ENCODE measurements at regions not wholly inside any gene's neighbourhood (a gene's known extent, or its start where the extent isn't known, plus 50 kb on each side); places are given as distances from the start of the nearest gene placed in this dataset.
"Not testable (repeated sequence)": the region's sequence is repeated elsewhere in the genome, so short reads cannot be mapped to it uniquely, and the experiment has no call there.

DNA sequence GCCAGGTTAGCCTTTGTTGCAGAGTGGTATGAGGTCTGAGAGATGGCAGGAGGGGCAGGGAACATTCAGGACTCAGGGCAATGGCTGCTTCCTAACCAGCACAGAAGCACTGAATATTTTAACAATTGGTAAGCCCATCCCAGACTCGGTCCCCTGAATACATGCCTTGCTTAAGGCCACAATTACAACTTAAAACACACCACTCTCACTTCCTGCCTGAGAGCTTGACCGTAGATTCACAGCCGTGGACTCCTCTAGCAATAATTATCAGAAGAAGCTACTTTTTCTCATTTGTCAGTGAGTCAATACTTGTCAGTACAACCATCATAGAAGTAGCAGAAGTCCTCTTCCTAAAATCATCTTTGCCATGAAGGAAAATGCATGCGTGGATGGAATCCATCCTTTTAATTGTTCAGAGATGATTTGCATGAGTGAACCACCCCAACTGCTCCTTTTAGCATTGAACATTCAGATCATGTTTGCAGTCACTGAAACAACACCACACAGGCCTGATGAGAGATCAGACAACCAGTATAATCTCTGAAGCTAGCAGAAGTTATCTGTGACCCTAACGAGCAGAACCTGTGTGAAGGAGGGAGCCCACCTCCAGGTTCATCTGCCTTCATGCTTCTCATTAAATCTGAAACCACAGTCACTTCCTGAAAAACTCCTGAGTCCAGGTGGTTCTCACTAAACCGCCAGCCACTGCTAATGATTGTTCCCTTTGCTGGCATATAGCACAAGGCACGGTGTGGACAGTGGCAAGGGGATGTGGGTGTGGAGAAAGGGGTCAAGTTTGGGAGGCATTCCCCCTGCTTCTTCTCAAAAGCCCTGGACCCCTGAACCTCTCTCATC is 333.9 kb upstream of the CNR1 start:
- Histone ChIP-seq H3K4me3 (IDR thresholded peaks at IDR 0.05; ENCODE audit: insufficient read depth, low read depth, low read length) (no peak overlapping the region), H3K4me2 (no peak overlapping the region), H2AFZ (ENCODE audit: low read depth) (no peak overlapping the region), H4K20me1 (ENCODE audit: insufficient read depth) (no peaks in the 10 kb centered on the region), H3K79me2 (ENCODE audit: insufficient read depth, low read depth) (no peaks in the 10 kb centered on the region), H3K36me3 (ENCODE audit: insufficient read depth) (no peaks in the 10 kb centered on the region), H3K27me3 (ENCODE audit: insufficient read depth, low read depth) (no peaks in the 10 kb centered on the region), H3K9ac (no peak overlapping the region), H3K4me1 (ENCODE audit: low read depth, poor library complexity, severe bottlenecking) (no peaks in the 10 kb centered on the region), H3K27ac (no peak overlapping the region)
- TF ChIP-seq, protein P1, sequence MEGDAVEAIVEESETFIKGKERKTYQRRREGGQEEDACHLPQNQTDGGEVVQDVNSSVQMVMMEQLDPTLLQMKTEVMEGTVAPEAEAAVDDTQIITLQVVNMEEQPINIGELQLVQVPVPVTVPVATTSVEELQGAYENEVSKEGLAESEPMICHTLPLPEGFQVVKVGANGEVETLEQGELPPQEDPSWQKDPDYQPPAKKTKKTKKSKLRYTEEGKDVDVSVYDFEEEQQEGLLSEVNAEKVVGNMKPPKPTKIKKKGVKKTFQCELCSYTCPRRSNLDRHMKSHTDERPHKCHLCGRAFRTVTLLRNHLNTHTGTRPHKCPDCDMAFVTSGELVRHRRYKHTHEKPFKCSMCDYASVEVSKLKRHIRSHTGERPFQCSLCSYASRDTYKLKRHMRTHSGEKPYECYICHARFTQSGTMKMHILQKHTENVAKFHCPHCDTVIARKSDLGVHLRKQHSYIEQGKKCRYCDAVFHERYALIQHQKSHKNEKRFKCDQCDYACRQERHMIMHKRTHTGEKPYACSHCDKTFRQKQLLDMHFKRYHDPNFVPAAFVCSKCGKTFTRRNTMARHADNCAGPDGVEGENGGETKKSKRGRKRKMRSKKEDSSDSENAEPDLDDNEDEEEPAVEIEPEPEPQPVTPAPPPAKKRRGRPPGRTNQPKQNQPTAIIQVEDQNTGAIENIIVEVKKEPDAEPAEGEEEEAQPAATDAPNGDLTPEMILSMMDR (conservative IDR thresholded peaks at IDR 0.05; ENCODE audit: low read depth, low read length), result no peak

DNA sequence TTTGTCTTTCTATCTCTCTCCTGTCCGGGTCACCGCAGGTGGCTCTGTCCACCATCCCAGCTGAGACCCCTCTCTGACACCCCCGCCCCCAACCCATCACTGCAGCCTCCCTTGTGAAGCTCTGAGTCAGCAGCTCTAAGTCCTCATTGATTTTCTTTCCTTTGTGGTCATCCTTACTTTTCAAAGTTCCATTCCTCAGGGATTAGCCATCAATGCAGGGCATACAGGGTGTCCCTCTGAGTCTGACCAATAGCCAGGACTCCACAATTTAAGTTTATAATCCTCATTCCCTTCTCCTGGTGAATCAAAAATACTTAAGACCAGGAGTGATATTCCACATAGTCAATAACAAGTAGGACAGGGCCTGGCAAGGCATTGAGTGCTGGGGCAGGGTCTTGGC is 333.3 kb upstream of the CNR1 start:
- H3K36me3 ChIP-seq (ENCODE audit: insufficient read depth), result no peaks in the 10 kb centered on the region
- TF ChIP-seq, protein P1 (conservative IDR thresholded peaks at IDR 0.05; ENCODE audit: low read depth, low read length), result no peak
- no peaks in the 10 kb centered on the region for H4K20me1 ChIP-seq (ENCODE audit: insufficient read depth)
- H3K79me2 ChIP-seq (ENCODE audit: insufficient read depth, low read depth), result no peaks in the 10 kb centered on the region
- H3K4me2 ChIP-seq, result no peak overlapping the region
- H3K4me3 ChIP-seq (IDR thresholded peaks at IDR 0.05; ENCODE audit: insufficient read depth, low read depth, low read length), result no peak overlapping the region
- no peaks in the 10 kb centered on the region for H3K27me3 ChIP-seq (ENCODE audit: insufficient read depth, low read depth)
- no peak overlapping the region for H3K27ac ChIP-seq
- no peak overlapping the region for H3K9ac ChIP-seq
- no peak overlapping the region for H2AFZ ChIP-seq (ENCODE audit: low read depth)
- H3K4me1 ChIP-seq (ENCODE audit: low read depth, poor library complexity, severe bottlenecking), result peaks cover 2% of the 10 kb centered on the region

DNA sequence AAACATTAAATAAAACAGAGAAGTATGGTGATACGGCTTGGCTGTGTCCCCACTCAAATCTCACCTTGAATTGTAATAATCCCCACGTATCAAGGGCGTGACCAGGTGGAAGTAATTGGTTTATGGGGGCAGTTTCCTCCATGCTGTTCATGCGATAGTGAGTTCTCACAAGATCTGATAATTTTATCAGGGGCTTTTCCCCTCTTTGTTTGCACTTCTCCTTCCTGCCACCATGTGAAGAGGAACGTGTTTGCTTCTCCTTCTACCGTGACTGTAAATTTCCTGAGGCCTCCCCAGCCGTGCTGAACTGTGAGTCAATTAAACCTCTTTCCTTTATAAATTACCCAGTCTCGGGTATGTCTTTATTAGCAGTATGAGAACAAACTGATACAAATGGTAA is 331.3 kb upstream of the CNR1 start:
- H3K27ac ChIP-seq; H3K36me3 ChIP-seq (ENCODE audit: insufficient read depth); H3K4me2 ChIP-seq; H3K79me2 ChIP-seq (ENCODE audit: insufficient read depth, low read depth); H2AFZ ChIP-seq (ENCODE audit: low read depth); H3K27me3 ChIP-seq (ENCODE audit: insufficient read depth, low read depth); H3K4me3 ChIP-seq (IDR thresholded peaks at IDR 0.05; ENCODE audit: insufficient read depth, low read depth, low read length); H3K9ac ChIP-seq; H4K20me1 ChIP-seq (ENCODE audit: insufficient read depth): not testable (repeated sequence)
- H3K4me1 ChIP-seq (ENCODE audit: low read depth, poor library complexity, severe bottlenecking), result peaks cover 10% of the 10 kb centered on the region

DNA sequence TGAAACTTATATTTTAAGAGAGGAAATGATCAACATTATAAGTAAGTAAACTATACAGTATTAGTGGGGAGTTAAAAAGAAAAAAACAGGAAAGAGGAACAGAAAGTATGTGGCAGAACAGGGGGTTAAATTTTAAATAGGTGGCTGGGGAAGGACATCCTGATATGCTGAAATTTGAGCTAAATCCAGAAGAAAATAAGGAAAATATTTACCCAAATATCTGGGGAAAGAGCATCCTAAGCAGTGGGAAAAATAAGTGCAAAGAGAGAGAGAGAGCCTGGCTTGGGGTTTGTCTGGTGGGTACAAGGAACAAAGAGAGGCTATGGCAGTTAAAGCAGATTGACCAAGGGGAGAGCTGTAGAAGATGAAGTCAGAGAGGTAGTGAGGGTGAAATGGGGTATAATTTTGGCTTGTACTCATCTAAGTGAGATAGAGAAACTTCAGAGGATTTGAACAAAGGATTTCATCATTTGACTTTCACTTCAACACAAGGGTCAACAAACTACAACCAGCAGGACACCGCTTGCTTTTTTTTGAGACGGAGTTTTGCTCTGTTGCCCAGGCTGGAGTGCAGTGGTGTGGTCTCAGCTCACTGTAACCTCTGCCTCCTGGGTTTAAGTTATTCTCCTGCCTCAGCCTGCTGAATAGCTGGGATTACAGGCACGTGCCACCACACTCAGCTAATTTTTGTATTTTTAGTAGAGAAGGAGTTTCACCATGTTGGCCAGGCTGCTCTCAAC is 328.4 kb upstream of the CNR1 start:
- Histone ChIP-seq H3K9ac (no peak overlapping the region), H3K36me3 (ENCODE audit: insufficient read depth) (no peaks in the 10 kb centered on the region), H3K4me1 (ENCODE audit: low read depth, poor library complexity, severe bottlenecking) (peaks cover 10% of the 10 kb centered on the region), H2AFZ (ENCODE audit: low read depth) (no peak overlapping the region), H3K27ac (no peak overlapping the region), H4K20me1 (ENCODE audit: insufficient read depth) (no peaks in the 10 kb centered on the region), H3K79me2 (ENCODE audit: insufficient read depth, low read depth) (no peaks in the 10 kb centered on the region), H3K27me3 (ENCODE audit: insufficient read depth, low read depth) (no peaks in the 10 kb centered on the region), H3K4me3 (IDR thresholded peaks at IDR 0.05; ENCODE audit: insufficient read depth, low read depth, low read length) (no peak overlapping the region), H3K4me2 (no peak overlapping the region)
- TF ChIP-seq, protein P1 (conservative IDR thresholded peaks at IDR 0.05; ENCODE audit: low read depth, low read length), result no peak

DNA sequence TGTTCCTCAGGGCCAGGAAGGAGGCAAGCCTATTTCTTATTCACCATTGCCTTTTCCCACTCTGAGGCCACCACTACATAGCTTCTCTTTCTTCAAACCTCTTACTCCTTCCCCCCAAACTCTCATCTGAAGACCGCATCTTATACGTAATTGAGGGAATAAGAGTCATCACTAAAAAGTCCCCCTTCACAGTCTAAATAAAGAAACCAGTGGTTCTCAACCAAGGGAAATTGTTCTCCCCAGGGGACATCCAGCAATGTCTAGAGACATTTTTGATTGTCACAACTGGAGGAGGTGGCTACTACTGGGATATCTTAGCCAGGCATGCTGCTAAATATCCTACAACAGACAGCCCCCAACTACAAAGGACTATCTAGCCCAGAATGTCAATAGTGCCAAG is 327.6 kb upstream of the CNR1 start:
- no peaks in the 10 kb centered on the region for H3K79me2 ChIP-seq (ENCODE audit: insufficient read depth, low read depth)
- H3K9ac ChIP-seq, result no peak overlapping the region
- TF ChIP-seq, protein P1 (conservative IDR thresholded peaks at IDR 0.05; ENCODE audit: low read depth, low read length), result no peak
- H3K4me2 ChIP-seq, result no peak overlapping the region
- H3K4me1 ChIP-seq (ENCODE audit: low read depth, poor library complexity, severe bottlenecking), result peaks cover 10% of the 10 kb centered on the region
- H2AFZ ChIP-seq (ENCODE audit: low read depth), result no peak overlapping the region
- no peak overlapping the region for H3K4me3 ChIP-seq (IDR thresholded peaks at IDR 0.05; ENCODE audit: insufficient read depth, low read depth, low read length)
- no peaks in the 10 kb centered on the region for H4K20me1 ChIP-seq (ENCODE audit: insufficient read depth)
- no peaks in the 10 kb centered on the region for H3K27me3 ChIP-seq (ENCODE audit: insufficient read depth, low read depth)
- H3K36me3 ChIP-seq (ENCODE audit: insufficient read depth), result no peaks in the 10 kb centered on the region
- H3K27ac ChIP-seq, result no peak overlapping the region

Data from KMS-11 (cell line).